Keratinocyte (primary cell): ENCODE measurements at regions not wholly inside any gene's neighbourhood (a gene's known extent, or its start where the extent isn't known, plus 50 kb on each side); places are given as distances from the start of the nearest gene placed in this dataset.

ENCODE experiments used
- DNase-seq: peaks from one replicate; pipeline ENCODE4 v3.0.0-alpha.2; 2011; ENCODE audit warnings: low read depth, missing footprints, low spot score
- FAIRE-seq: peaks from 2 replicates; lab custom pipeline; 2011; peaks lifted over from hg19 to GRCh38; lab: Jason Lieb, UNC
- H2AFZ ChIP-seq: 2 replicates; pipeline ENCODE4 v1.6.0; 2012; ENCODE audit warnings: low read length, control low read depth, inconsistent platforms; ENCODE audit not compliant: control insufficient read depth
- H3K27ac ChIP-seq: 2 replicates; pipeline ENCODE4 v1.5.1; 2011; ENCODE audit warnings: low read length; ENCODE audit not compliant: control insufficient read depth, insufficient read depth
- H3K27me3 ChIP-seq: 3 replicates; pipeline ENCODE4 v1.6.0; 2011; ENCODE audit warnings: low read length; ENCODE audit not compliant: control insufficient read depth, insufficient read depth; ENCODE audit errors: extremely low read depth
- H3K36me3 ChIP-seq, 2 experiments: 2 replicates in 1 of 2; 3 replicates in 1 of 2; pipeline ENCODE4 v1.5.1; 2011; ENCODE audit warnings: low read length in 2 of 2, mild to moderate bottlenecking in 1 of 2; ENCODE audit not compliant: control insufficient read depth in 2 of 2, insufficient read depth in 2 of 2; ENCODE audit errors: extremely low read depth in 1 of 2
- H3K4me1 ChIP-seq: 3 replicates; pipeline ENCODE4 v1.5.1; 2011; ENCODE audit warnings: low read length; ENCODE audit not compliant: control insufficient read depth, insufficient read depth; ENCODE audit errors: extremely low read depth
- H3K4me2 ChIP-seq: 3 replicates; pipeline ENCODE4 v1.6.0; 2011; ENCODE audit warnings: low read depth, low read length; ENCODE audit not compliant: control insufficient read depth, insufficient read depth; ENCODE audit errors: extremely low read depth
- H3K4me3 ChIP-seq, 3 experiments: fragments of 200-600 bp in 1 of 3; sonication (generic) in 1 of 3; 2 replicates in 2 of 3; 3 replicates in 1 of 3; pipeline ENCODE4 v1.5.1; 2011 to 2016; ENCODE audit warnings: low read length in 3 of 3, mild to moderate bottlenecking in 3 of 3, control low read depth in 2 of 3, inconsistent platforms in 1 of 3, low read depth in 1 of 3, mixed read lengths in 1 of 3, mixed run types in 1 of 3, moderate library complexity in 1 of 3; ENCODE audit not compliant: control insufficient read depth in 2 of 3, insufficient read depth in 2 of 3; ENCODE audit errors: extremely low read depth in 1 of 3
- H3K79me2 ChIP-seq: 2 replicates; pipeline ENCODE4 v1.6.0; 2012; ENCODE audit warnings: low read length; ENCODE audit not compliant: control insufficient read depth, insufficient read depth
- H3K9ac ChIP-seq: 3 replicates; pipeline ENCODE4 v1.6.0; 2011; ENCODE audit warnings: low read length; ENCODE audit not compliant: control insufficient read depth, insufficient read depth; ENCODE audit errors: extremely low read depth
- H3K9me1 ChIP-seq: 3 replicates; pipeline ENCODE4 v1.6.0; 2011; ENCODE audit warnings: low read length; ENCODE audit not compliant: control insufficient read depth, insufficient read depth; ENCODE audit errors: extremely low read depth
- H3K9me3 ChIP-seq: 2 replicates; pipeline ENCODE4 v1.5.1; 2012; ENCODE audit warnings: low read depth, low read length; ENCODE audit not compliant: control insufficient read depth
- H4K20me1 ChIP-seq: 3 replicates; pipeline ENCODE4 v1.6.0; 2011; ENCODE audit warnings: low read length; ENCODE audit not compliant: control insufficient read depth, insufficient read depth; ENCODE audit errors: extremely low read depth
- EZH2 ChIP-seq: IDR thresholded peaks from one replicate; pipeline ENCODE4 v1.6.1; 2012; ENCODE audit warnings: inconsistent platforms, mild to moderate bottlenecking, low read length, moderate library complexity
- dilution Hi-C: fragments of 300-500 bp; cut with MboI; formaldehyde crosslinking; loops from one replicate; pipeline ENCODE4 v1.7.0; 2020; ENCODE audit warnings: low sequenced_read_pairs; ENCODE audit not compliant: extremely low pct_ligation_motif_present
- TF ChIP-seq, protein P1 (sequence below), 3 experiments: IDR thresholded peaks in 1 of 3; conservative IDR thresholded peaks in 1 of 3; optimal IDR thresholded peaks in 1 of 3; 2 replicates in 2 of 3; 3 replicates in 1 of 3; pipeline versions ENCODE3 to v1.5.1; 2011; ENCODE audit warnings: low read length in 3 of 3, mild to moderate bottlenecking in 3 of 3, moderate library complexity in 2 of 3, control low read depth in 1 of 3, inconsistent platforms in 1 of 3; ENCODE audit not compliant: insufficient read depth in 2 of 3; ENCODE audit errors: extremely low read depth in 1 of 3

GRCh38 chr3:187798531-187799530 is 53.6 kb upstream of the BCL6 start:
- H3K79me2 ChIP-seq = no peaks in the 10 kb centered on the region
- no peak for TF ChIP-seq EZH2
- TF ChIP-seq, protein P1, sequence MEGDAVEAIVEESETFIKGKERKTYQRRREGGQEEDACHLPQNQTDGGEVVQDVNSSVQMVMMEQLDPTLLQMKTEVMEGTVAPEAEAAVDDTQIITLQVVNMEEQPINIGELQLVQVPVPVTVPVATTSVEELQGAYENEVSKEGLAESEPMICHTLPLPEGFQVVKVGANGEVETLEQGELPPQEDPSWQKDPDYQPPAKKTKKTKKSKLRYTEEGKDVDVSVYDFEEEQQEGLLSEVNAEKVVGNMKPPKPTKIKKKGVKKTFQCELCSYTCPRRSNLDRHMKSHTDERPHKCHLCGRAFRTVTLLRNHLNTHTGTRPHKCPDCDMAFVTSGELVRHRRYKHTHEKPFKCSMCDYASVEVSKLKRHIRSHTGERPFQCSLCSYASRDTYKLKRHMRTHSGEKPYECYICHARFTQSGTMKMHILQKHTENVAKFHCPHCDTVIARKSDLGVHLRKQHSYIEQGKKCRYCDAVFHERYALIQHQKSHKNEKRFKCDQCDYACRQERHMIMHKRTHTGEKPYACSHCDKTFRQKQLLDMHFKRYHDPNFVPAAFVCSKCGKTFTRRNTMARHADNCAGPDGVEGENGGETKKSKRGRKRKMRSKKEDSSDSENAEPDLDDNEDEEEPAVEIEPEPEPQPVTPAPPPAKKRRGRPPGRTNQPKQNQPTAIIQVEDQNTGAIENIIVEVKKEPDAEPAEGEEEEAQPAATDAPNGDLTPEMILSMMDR (optimal IDR thresholded peaks at IDR 0.05 in 1 of 3, IDR thresholded peaks at IDR 0.05 in 1 of 3, conservative IDR thresholded peaks at IDR 0.05 in 1 of 3; ENCODE audit: extremely low read depth in 1 of 3, insufficient read depth in 2 of 3, low read length in 3 of 3) = no peak
- FAIRE-seq = no peak
- no peak overlapping the region for H3K4me3 ChIP-seq
- no peak overlapping the region for H2AFZ ChIP-seq
- H3K9me3 ChIP-seq = no peaks in the 10 kb centered on the region
- H3K27ac ChIP-seq = no peak overlapping the region
- no peaks in the 10 kb centered on the region for H3K4me1 ChIP-seq
- no peak for DNase-seq
- H3K9me1 ChIP-seq = no peaks in the 10 kb centered on the region
- no peaks in the 10 kb centered on the region for H3K36me3 ChIP-seq
- H3K4me2 ChIP-seq = no peak overlapping the region
- H3K9ac ChIP-seq = no peak overlapping the region
- H4K20me1 ChIP-seq = no peaks in the 10 kb centered on the region
- H3K27me3 ChIP-seq = no peaks in the 10 kb centered on the region
- dilution Hi-C loops = no loop called here

GRCh38 chr3:187799942-187800641 is 54.8 kb upstream of the BCL6 start:
- TF ChIP-seq, protein P1 (optimal IDR thresholded peaks at IDR 0.05 in 1 of 3, IDR thresholded peaks at IDR 0.05 in 1 of 3, conservative IDR thresholded peaks at IDR 0.05 in 1 of 3; ENCODE audit: extremely low read depth in 1 of 3, insufficient read depth in 2 of 3, low read length in 3 of 3) = no peak
- no peak for TF ChIP-seq EZH2
- DNase-seq (no peak), FAIRE-seq (no peak)
- Histone ChIP-seq H3K4me1 (peaks cover 3% of the 10 kb centered on the region), H4K20me1 (no peaks in the 10 kb centered on the region), H2AFZ (no peak overlapping the region), H3K27me3 (no peaks in the 10 kb centered on the region), H3K27ac (no peak overlapping the region), H3K9me1 (no peaks in the 10 kb centered on the region), H3K9ac (no peak overlapping the region), H3K9me3 (no peaks in the 10 kb centered on the region), H3K36me3 (no peaks in the 10 kb centered on the region), H3K79me2 (no peaks in the 10 kb centered on the region), H3K4me2 (no peak overlapping the region), H3K4me3 (no peak overlapping the region)
- dilution Hi-C loops = no loop called here
